H1 (cell line): ENCODE measurements at regions not wholly inside any gene's neighbourhood (a gene's known extent, or its start where the extent isn't known, plus 50 kb on each side); places are given as distances from the start of the nearest gene placed in this dataset.

Experiments
- CTCF ChIA-PET: fragments of 300-600 bp; sonication (Branson Sonifier 250); formaldehyde crosslinking; loops from one replicate; lab custom pipeline; 2021; ENCODE audit not compliant: partially characterized antibody; lab: Charles Lee
- POLR2A ChIA-PET: fragments of 300-600 bp; sonication (Branson Sonifier 250); formaldehyde crosslinking; loops from one replicate; lab custom pipeline; 2021; ENCODE audit warnings: inconsistent platforms; ENCODE audit not compliant: partially characterized antibody; lab: Charles Lee
- DNase-seq, 2 experiments: peaks; one replicate each; pipeline versions ENCODE4 v3.0.0 to v3.0.0-alpha.2; 2010 to 2022; ENCODE audit warnings: low spot score in 2 of 2, low read depth in 1 of 2, mixed read lengths in 1 of 2
- FAIRE-seq: peaks from 2 replicates; lab custom pipeline; 2011; peaks lifted over from hg19 to GRCh38; lab: Jason Lieb, UNC
- H2AFZ ChIP-seq: 2 replicates; pipeline ENCODE4 v1.8.1; 2012; ENCODE audit warnings: low read length, inconsistent platforms
- H2AK5ac ChIP-seq: 2 replicates; pipeline ENCODE4 v1.6.1; 2013; ENCODE audit warnings: low read depth, low read length
- H2BK120ac ChIP-seq: replicated peaks from 2 replicates; pipeline ENCODE3; 2013; ENCODE audit warnings: low read depth, low read length, inconsistent platforms
- H2BK12ac ChIP-seq: 2 replicates; pipeline ENCODE4 v1.6.1; 2013; ENCODE audit warnings: low read depth, low read length
- H2BK15ac ChIP-seq: 2 replicates; pipeline ENCODE4 v1.6.1; 2013; ENCODE audit warnings: low read length
- H2BK20ac ChIP-seq: 2 replicates; pipeline ENCODE4 v1.6.1; 2013; ENCODE audit warnings: low read length
- H2BK5ac ChIP-seq: 2 replicates; pipeline ENCODE4 v1.6.1; 2013; ENCODE audit warnings: low read depth, low read length
- H3K14ac ChIP-seq: 2 replicates; pipeline ENCODE4 v1.6.1; 2013; ENCODE audit warnings: inconsistent platforms; ENCODE audit not compliant: insufficient read length
- H3K18ac ChIP-seq: 2 replicates; pipeline ENCODE4 v1.6.1; 2013; ENCODE audit warnings: low read length; ENCODE audit errors: extremely low read depth
- H3K23ac ChIP-seq: 2 replicates; pipeline ENCODE4 v1.6.1; 2013; ENCODE audit warnings: inconsistent platforms; ENCODE audit not compliant: insufficient read length
- H3K23me2 ChIP-seq: 2 replicates; pipeline ENCODE4 v1.6.1; 2013; ENCODE audit warnings: low read depth, low read length
- H3K27ac ChIP-seq: 2 replicates; pipeline ENCODE4 v1.6.1; 2011; ENCODE audit warnings: low read depth, low read length, inconsistent platforms
- H3K27me3 ChIP-seq, 4 experiments: replicated peaks in 1 of 4; 1 replicate in 1 of 4; 2 replicates in 3 of 4; pipeline versions ENCODE4 v1.6.1 to v1.8.1; 2011 to 2013; ENCODE audit warnings: low read length in 3 of 4, mild to moderate bottlenecking in 3 of 4, inconsistent platforms in 2 of 4, mixed read lengths in 2 of 4, moderate library complexity in 1 of 4; ENCODE audit not compliant: control insufficient read depth in 3 of 4, insufficient read depth in 3 of 4; ENCODE audit errors: extremely low read depth in 1 of 4
- H3K36me3 ChIP-seq, 4 experiments: 2 replicates each; pipeline versions ENCODE4 v1.6.1 to v1.8.1; 2011 to 2013; ENCODE audit warnings: mild to moderate bottlenecking in 4 of 4, low read length in 3 of 4, moderate library complexity in 2 of 4, control low read depth in 1 of 4, inconsistent platforms in 1 of 4; ENCODE audit not compliant: insufficient read depth in 4 of 4, control insufficient read depth in 2 of 4
- H3K4ac ChIP-seq: replicated peaks from 2 replicates; pipeline ENCODE3; 2013; ENCODE audit warnings: low read length, low read depth, mixed read lengths, inconsistent platforms; ENCODE audit not compliant: insufficient read length
- H3K4me1 ChIP-seq, 4 experiments: replicated peaks in 1 of 4; 1 replicate in 1 of 4; 2 replicates in 3 of 4; pipeline versions ENCODE4 v1.6.1 to v1.8.1; 2011 to 2013; ENCODE audit warnings: low read length in 3 of 4, inconsistent platforms in 2 of 4, mixed read lengths in 1 of 4; ENCODE audit not compliant: insufficient read depth in 4 of 4, control insufficient read depth in 3 of 4
- H3K4me2 ChIP-seq, 2 experiments: 2 replicates each; pipeline versions ENCODE4 v1.6.1 to v1.8.1; 2011 to 2013; ENCODE audit warnings: low read depth in 2 of 2, low read length in 2 of 2, control low read depth in 1 of 2, inconsistent platforms in 1 of 2, mild to moderate bottlenecking in 1 of 2; ENCODE audit not compliant: insufficient read depth in 1 of 2
- H3K4me3 ChIP-seq, 4 experiments: fragments of 200-600, 300-600 bp in 1 of 4; sonication (generic), shearing (Covaris generic), sonication (Bioruptor Twin) in 1 of 4; 2 replicates each; pipeline versions ENCODE4 v1.5.1 to v1.8.1; 2011 to 2016; ENCODE audit warnings: low read length in 4 of 4, low read depth in 3 of 4, control low read depth in 2 of 4, inconsistent platforms in 2 of 4, mild to moderate bottlenecking in 2 of 4, mixed read lengths in 1 of 4, moderate library complexity in 1 of 4; ENCODE audit not compliant: insufficient read depth in 2 of 4; ENCODE audit errors: extremely low read depth in 1 of 4
- H3K56ac ChIP-seq: replicated peaks from 2 replicates; pipeline ENCODE3; 2013; ENCODE audit warnings: low read depth, mild to moderate bottlenecking, mixed read lengths, low read length, inconsistent platforms; ENCODE audit not compliant: insufficient read length
- H3K79me1 ChIP-seq: 2 replicates; pipeline ENCODE4 v1.6.1; 2013; ENCODE audit warnings: low read depth, low read length, control low read depth
- H3K79me2 ChIP-seq, 2 experiments: 2 replicates each; pipeline versions ENCODE4 v1.6.1 to v1.8.1; 2012 to 2013; ENCODE audit warnings: low read length in 2 of 2, mild to moderate bottlenecking in 2 of 2, inconsistent platforms in 1 of 2; ENCODE audit not compliant: insufficient read depth in 2 of 2, control insufficient read depth in 1 of 2
- H3K9ac ChIP-seq, 4 experiments: replicated peaks in 1 of 4; 1 replicate in 1 of 4; 2 replicates in 3 of 4; pipeline versions ENCODE4 v1.6.1 to v1.8.1; 2011 to 2013; ENCODE audit warnings: low read depth in 3 of 4, low read length in 3 of 4, control low read depth in 2 of 4, mild to moderate bottlenecking in 2 of 4, moderate library complexity in 2 of 4, inconsistent platforms in 1 of 4; ENCODE audit errors: extremely low read depth in 1 of 4
- H3K9me3 ChIP-seq, 2 experiments: 2 replicates each; pipeline versions ENCODE4 v1.6.1 to v1.8.1; 2012 to 2013; ENCODE audit warnings: mild to moderate bottlenecking in 2 of 2, moderate library complexity in 2 of 2, control low read depth in 1 of 2, inconsistent platforms in 1 of 2, low read depth in 1 of 2, low read length in 1 of 2, mixed read lengths in 1 of 2; ENCODE audit not compliant: insufficient read depth in 2 of 2
- H4K20me1 ChIP-seq, 2 experiments: replicated peaks in 1 of 2; 2 replicates each; pipeline versions ENCODE3 to v1.8.1; 2011 to 2013; ENCODE audit warnings: inconsistent platforms in 2 of 2, low read length in 2 of 2, mild to moderate bottlenecking in 1 of 2; ENCODE audit not compliant: insufficient read depth in 2 of 2, control insufficient read depth in 1 of 2
- H4K5ac ChIP-seq: 2 replicates; pipeline ENCODE4 v1.6.1; 2013; ENCODE audit warnings: low read length, low read depth, mixed read lengths, inconsistent platforms; ENCODE audit not compliant: insufficient read length
- H4K8ac ChIP-seq: 2 replicates; pipeline ENCODE4 v1.8.0; 2013; ENCODE audit warnings: mild to moderate bottlenecking, moderate library complexity, low read length, inconsistent platforms; ENCODE audit not compliant: insufficient read depth; ENCODE audit errors: extremely low read depth
- H4K91ac ChIP-seq: replicated peaks from 2 replicates; pipeline ENCODE3; 2013; ENCODE audit warnings: low read length, mixed read lengths, inconsistent platforms; ENCODE audit not compliant: insufficient read length
- CTCF ChIP-seq, 3 experiments: IDR thresholded peaks; 1 replicate in 2 of 3; 2 replicates in 1 of 3; pipeline versions ENCODE4 v1.5.1 to v1.6.1; 2011; ENCODE audit warnings: low read length in 3 of 3, mild to moderate bottlenecking in 3 of 3, inconsistent platforms in 2 of 3, low read depth in 1 of 3, moderate library complexity in 1 of 3; ENCODE audit not compliant: insufficient read depth in 1 of 3; ENCODE audit errors: control extremely low read depth in 1 of 3
- EP300 ChIP-seq, 2 experiments: IDR thresholded peaks; 1 replicate in 1 of 2; 2 replicates in 1 of 2; pipeline ENCODE4 v1.6.1; 2011 to 2012; ENCODE audit warnings: low read depth in 2 of 2, low read length in 2 of 2, mild to moderate bottlenecking in 2 of 2, borderline replicate concordance in 1 of 2, inconsistent platforms in 1 of 2, moderate library complexity in 1 of 2
- FOSL1 ChIP-seq: IDR thresholded peaks from 2 replicates; pipeline ENCODE4 v1.6.1; 2011; ENCODE audit warnings: mild to moderate bottlenecking, low read depth, low read length, moderate library complexity; ENCODE audit not compliant: insufficient read depth
- JUND ChIP-seq: IDR thresholded peaks from 2 replicates; pipeline ENCODE4 v1.6.1; 2011; ENCODE audit warnings: mild to moderate bottlenecking, improper control_type of control experiment, low read length
- SIN3A ChIP-seq, 2 experiments: IDR thresholded peaks in 1 of 2; conservative IDR thresholded peaks in 1 of 2; 2 replicates each; pipeline ENCODE4 v1.6.1; 2011 to 2012; ENCODE audit warnings: low read length in 2 of 2, improper control_type of control experiment in 1 of 2, low read depth in 1 of 2, mild to moderate bottlenecking in 1 of 2
- SP2 ChIP-seq: IDR thresholded peaks from 2 replicates; pipeline ENCODE4 v1.6.1; 2012; ENCODE audit warnings: mild to moderate bottlenecking, low read length, inconsistent platforms
- SP4 ChIP-seq: IDR thresholded peaks from 2 replicates; pipeline ENCODE4 v1.6.1; 2012; ENCODE audit warnings: low read length, inconsistent platforms
- SRF ChIP-seq: IDR thresholded peaks from 2 replicates; pipeline ENCODE4 v1.6.1; 2011; ENCODE audit warnings: mild to moderate bottlenecking, low read depth, low read length, moderate library complexity
- SUZ12 ChIP-seq: fragments of 200-600 bp; sonication (generic); IDR thresholded peaks from 2 replicates; pipeline ENCODE4 v1.6.1; 2012; ENCODE audit warnings: mild to moderate bottlenecking, inconsistent platforms, low read length, moderate library complexity, mixed read lengths
- TEAD4 ChIP-seq: IDR thresholded peaks from 2 replicates; pipeline ENCODE4 v1.6.1; 2012; ENCODE audit warnings: low read depth, low read length, inconsistent platforms, mixed read lengths
- WGBS, 2 experiments: shearing (Covaris generic) in 1 of 2; methylation state at CpG; one replicate each; pipeline versions ENCODE4 v1.1.6 to v1.1.7; 2013 to 2015; ENCODE audit warnings: low lambda C conversion rate in 2 of 2, mixed read lengths in 2 of 2, inconsistent platforms in 1 of 2, low coverage in 1 of 2, missing lambda C conversion rate in 1 of 2; ENCODE audit not compliant: insufficient replicate concordance in 2 of 2, insufficient coverage in 1 of 2, insufficient read length in 1 of 2; ENCODE audit errors: extremely low coverage in 1 of 2, missing lambda C conversion rate in 1 of 2; 5-methylcytosine and 5-hydroxymethylcytosine counted together

DNA sequence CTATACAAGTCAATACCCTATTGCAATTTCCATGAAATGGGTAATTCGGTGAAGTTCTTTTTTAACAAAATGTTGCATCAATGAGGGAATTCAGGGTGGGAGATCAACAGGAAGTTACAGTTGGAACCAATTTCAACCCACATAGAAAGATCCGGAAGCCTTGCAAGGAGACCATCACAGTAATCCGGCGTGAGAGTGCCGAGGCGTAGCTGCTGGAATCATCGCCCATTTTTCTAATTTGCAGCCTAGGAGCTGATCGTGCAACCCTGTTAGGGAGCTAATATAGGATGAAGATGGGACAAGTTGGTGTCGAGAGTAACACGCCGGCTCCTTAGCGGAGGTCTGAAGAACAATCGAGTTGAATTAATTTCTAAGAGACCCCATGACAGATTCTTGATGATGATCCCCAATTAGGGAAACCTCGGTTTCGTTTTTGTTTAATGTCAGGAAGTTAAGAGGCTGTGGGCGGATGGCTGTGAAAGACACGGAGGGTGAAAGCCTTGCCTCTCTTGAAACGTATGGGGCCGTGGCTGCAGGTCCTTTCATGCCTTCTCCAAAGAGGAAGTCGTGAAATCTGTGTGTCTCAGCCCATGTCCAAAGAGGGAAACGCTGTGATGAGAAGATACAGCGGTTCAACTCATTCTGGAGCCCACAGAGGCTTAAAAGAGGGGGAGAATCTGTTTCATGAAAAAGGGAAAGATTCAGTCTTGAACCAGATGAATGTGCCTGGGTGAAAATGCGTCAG is 51.2 kb upstream of the CARD11 start:
- CTCF ChIA-PET, result interaction anchor here (0.7 to 1.8 kb wide), 3 partner anchors 23 to 230 kb away, joined by 3 to 5 read pairs (median 3); no protein-coding TSS in a partner anchor
- H3K27ac ChIP-seq, result no peak overlapping the region
- H3K9ac ChIP-seq, result no peak overlapping the region
- no peak overlapping the region for H2BK20ac ChIP-seq
- no peak overlapping the region for H3K14ac ChIP-seq
- H2BK5ac ChIP-seq, result no peak overlapping the region
- H2AK5ac ChIP-seq, result no peak overlapping the region
- 89% methylated on average over 23 of the region's 23 CpGs; no CpG with 5 or more reads in 1 of the 2 experiments for WGBS, 2 experiments
- no peak overlapping the region for H3K18ac ChIP-seq
- no peak overlapping the region for H2BK15ac ChIP-seq
- no peaks in the 10 kb centered on the region for H3K27me3 ChIP-seq
- H2BK120ac ChIP-seq, result no peak overlapping the region
- no peaks in the 10 kb centered on the region for H3K9me3 ChIP-seq
- H2BK12ac ChIP-seq, result no peak overlapping the region
- H3K23ac ChIP-seq, result no peak overlapping the region
- H3K23me2 ChIP-seq, result no peaks in the 10 kb centered on the region
- H2AFZ ChIP-seq, result no peak overlapping the region
- H4K5ac ChIP-seq, result no peak overlapping the region
- H3K4me2 ChIP-seq, result no peak overlapping the region
- FAIRE-seq (no peak), DNase-seq (no peak)
- no peak overlapping the region for H4K91ac ChIP-seq
- H3K4me1 ChIP-seq, result peaks cover 0 to under 1% (median 0%) of the 10 kb centered on the region in 4 experiments; a peak in 1 of 7 replicates
- no peaks in the 10 kb centered on the region for H4K20me1 ChIP-seq
- POLR2A ChIA-PET, result no interaction called here
- no peak overlapping the region for H3K56ac ChIP-seq
- no peak overlapping the region for H4K8ac ChIP-seq
- no peaks in the 10 kb centered on the region for H3K79me2 ChIP-seq
- no peak overlapping the region for H3K4ac ChIP-seq
- H3K79me1 ChIP-seq, result no peaks in the 10 kb centered on the region
- H3K4me3 ChIP-seq, result no peak overlapping the region
- H3K36me3 ChIP-seq, result no peaks in the 10 kb centered on the region
- no peak for TF ChIP-seq TEAD4
- TF ChIP-seq CTCF (IDR thresholded peaks at IDR 0.05; ENCODE audit: control extremely low read depth in 1 of 3, insufficient read depth in 1 of 3, low read depth in 1 of 3, low read length in 3 of 3), result no peak
- TF ChIP-seq EP300 (IDR thresholded peaks at IDR 0.05; ENCODE audit: borderline replicate concordance in 1 of 2, low read depth in 2 of 2, low read length in 2 of 2), result no peak
- TF ChIP-seq SUZ12, result no peak
- TF ChIP-seq SRF, result no peak
- no peak for TF ChIP-seq SP4
- TF ChIP-seq SP2, result no peak
- TF ChIP-seq JUND, result no peak
- TF ChIP-seq SIN3A (conservative IDR thresholded peaks at IDR 0.05 in 1 of 2, IDR thresholded peaks at IDR 0.05 in 1 of 2; ENCODE audit: low read depth in 1 of 2, low read length in 2 of 2), result no peak
- no peak for TF ChIP-seq FOSL1
